OCI-M1 (cell line): ENCODE measurements at regions not wholly inside any gene's neighbourhood (a gene's known extent, or its start where the extent isn't known, plus 50 kb on each side); places are given as distances from the start of the nearest gene placed in this dataset.

ENCODE experiments used
- DNase-seq: peaks from one replicate; lab custom pipeline; 2025; lab: John Stamatoyannopoulos, UW

GRCh38 chr6:23420659-23421350 is 705.2 kb upstream of the NRSN1 start:
- no peak for DNase-seq

GRCh38 chr6:23424584-23424983 is 701.4 kb upstream of the NRSN1 start:
- DNase-seq: peak; percentile 50

GRCh38 chr6:23435126-23435525 is 690.9 kb upstream of the NRSN1 start:
- DNase-seq: no peak

- DNase-seq: no peak
Observed at GRCh38 chr6:23435798-23436197, 690.2 kb upstream of the NRSN1 start.

GRCh38 chr6:23441808-23442461 is 684.1 kb upstream of the NRSN1 start:
- no peak for DNase-seq

GRCh38 chr6:23445157-23445710 is 680.8 kb upstream of the NRSN1 start:
- no peak for DNase-seq

GRCh38 chr6:23446469-23446967 is 679.5 kb upstream of the NRSN1 start:
- DNase-seq: peak; percentile 68

- no peak for DNase-seq
Observed at GRCh38 chr6:23447731-23448130, 678.3 kb upstream of the NRSN1 start.

GRCh38 chr6:23448281-23448680 is 677.7 kb upstream of the NRSN1 start:
- no peak for DNase-seq

GRCh38 chr6:23454080-23454976 is 671.7 kb upstream of the NRSN1 start:
- no peak for DNase-seq

GRCh38 chr6:23455754-23456153 is 670.3 kb upstream of the NRSN1 start:
- DNase-seq: no peak

GRCh38 chr6:23456396-23456795 is 669.6 kb upstream of the NRSN1 start:
- DNase-seq: peak; percentile 9

GRCh38 chr6:23457321-23457720 is 668.7 kb upstream of the NRSN1 start:
- no peak for DNase-seq

GRCh38 chr6:23465912-23466311 is 660.1 kb upstream of the NRSN1 start:
- DNase-seq: no peak

- no peak for DNase-seq
Observed at GRCh38 chr6:23477586-23477985, 648.4 kb upstream of the NRSN1 start.

- no peak for DNase-seq
Observed at GRCh38 chr6:23478312-23478711, 647.7 kb upstream of the NRSN1 start.

GRCh38 chr6:23483896-23484295 is 642.1 kb upstream of the NRSN1 start:
- DNase-seq: no peak

GRCh38 chr6:23494367-23494766 is 631.6 kb upstream of the NRSN1 start:
- DNase-seq: no peak

- DNase-seq: peak; percentile 96
Observed at GRCh38 chr6:23498013-23498412, 628.0 kb upstream of the NRSN1 start.

GRCh38 chr6:23499549-23499948 is 626.5 kb upstream of the NRSN1 start:
- peak; percentile 30 for DNase-seq

- no peak for DNase-seq
Observed at GRCh38 chr6:23503173-23503572, 622.8 kb upstream of the NRSN1 start.

GRCh38 chr6:23505026-23505425 is 621.0 kb upstream of the NRSN1 start:
- no peak for DNase-seq
